ENCODE measurements at regions not wholly inside any gene's neighbourhood (a gene's known extent, or its start where the extent isn't known, plus 50 kb on each side); places are given as distances from the start of the nearest gene placed in this dataset.

GRCh38 chr6:147774856-147775255 is 266.4 kb downstream of the SAMD5 start:
- TF ChIP-seq ZFX (IDR thresholded peaks at IDR 0.05; ENCODE audit: borderline replicate concordance), result no peak
- peak; percentile 30 for TF ChIP-seq CTCF (IDR thresholded peaks at IDR 0.05)

GRCh38 chr6:147776631-147777213 is 268.2 kb downstream of the SAMD5 start:
- H3K27ac ChIP-seq, result no peak overlapping the region
- TF ChIP-seq ZFX (IDR thresholded peaks at IDR 0.05; ENCODE audit: borderline replicate concordance) (no peak), CTCF (IDR thresholded peaks at IDR 0.05) (no peak)

More at GRCh38 chr6:147774856-147775255, 266.4 kb downstream of the SAMD5 start:
- no peak overlapping the region for H3K27ac ChIP-seq

- TF ChIP-seq ZFX (IDR thresholded peaks at IDR 0.05; ENCODE audit: borderline replicate concordance) (no peak), CTCF (IDR thresholded peaks at IDR 0.05) (no peak)
Measured at GRCh38 chr6:147779624-147780023, 271.1 kb downstream of the SAMD5 start.

GRCh38 chr6:147782302-147782701 is 273.8 kb downstream of the SAMD5 start:
- TF ChIP-seq ZFX (IDR thresholded peaks at IDR 0.05; ENCODE audit: borderline replicate concordance) (no peak), CTCF (IDR thresholded peaks at IDR 0.05) (no peak)
- H3K27ac ChIP-seq, result no peak overlapping the region

More at GRCh38 chr6:147779624-147780023, 271.1 kb downstream of the SAMD5 start:
- H3K27ac ChIP-seq, result no peak overlapping the region

GRCh38 chr6:147784371-147784770 is 275.9 kb downstream of the SAMD5 start:
- no peak for TF ChIP-seq ZFX (IDR thresholded peaks at IDR 0.05; ENCODE audit: borderline replicate concordance)
- no peak for TF ChIP-seq CTCF (IDR thresholded peaks at IDR 0.05)
- no peak overlapping the region for H3K27ac ChIP-seq

- TF ChIP-seq ZFX (IDR thresholded peaks at IDR 0.05; ENCODE audit: borderline replicate concordance) (no peak), CTCF (IDR thresholded peaks at IDR 0.05) (peak; percentile 32)
Measured at GRCh38 chr6:147787417-147787816, 278.9 kb downstream of the SAMD5 start.

GRCh38 chr6:147789430-147789947 is 281.0 kb downstream of the SAMD5 start:
- H3K27ac ChIP-seq, result no peak overlapping the region
- TF ChIP-seq ZFX (IDR thresholded peaks at IDR 0.05; ENCODE audit: borderline replicate concordance) (no peak), CTCF (IDR thresholded peaks at IDR 0.05) (no peak)

More at GRCh38 chr6:147787417-147787816, 278.9 kb downstream of the SAMD5 start:
- H3K27ac ChIP-seq, result no peak overlapping the region
